Keratinocyte (primary cell): ENCODE measurements at regions not wholly inside any gene's neighbourhood (a gene's known extent, or its start where the extent isn't known, plus 50 kb on each side); places are given as distances from the start of the nearest gene placed in this dataset.

Source experiments
- DNase-seq: peaks from one replicate; pipeline ENCODE4 v3.0.0-alpha.2; 2011; ENCODE audit warnings: low read depth, missing footprints, low spot score
- FAIRE-seq: peaks from 2 replicates; lab custom pipeline; 2011; peaks lifted over from hg19 to GRCh38; lab: Jason Lieb, UNC
- H2AFZ ChIP-seq: 2 replicates; pipeline ENCODE4 v1.6.0; 2012; ENCODE audit warnings: low read length, control low read depth, inconsistent platforms; ENCODE audit not compliant: control insufficient read depth
- H3K27ac ChIP-seq: 2 replicates; pipeline ENCODE4 v1.5.1; 2011; ENCODE audit warnings: low read length; ENCODE audit not compliant: control insufficient read depth, insufficient read depth
- H3K27me3 ChIP-seq: 3 replicates; pipeline ENCODE4 v1.6.0; 2011; ENCODE audit warnings: low read length; ENCODE audit not compliant: control insufficient read depth, insufficient read depth; ENCODE audit errors: extremely low read depth
- H3K36me3 ChIP-seq, 2 experiments: 2 replicates in 1 of 2; 3 replicates in 1 of 2; pipeline ENCODE4 v1.5.1; 2011; ENCODE audit warnings: low read length in 2 of 2, mild to moderate bottlenecking in 1 of 2; ENCODE audit not compliant: control insufficient read depth in 2 of 2, insufficient read depth in 2 of 2; ENCODE audit errors: extremely low read depth in 1 of 2
- H3K4me1 ChIP-seq: 3 replicates; pipeline ENCODE4 v1.5.1; 2011; ENCODE audit warnings: low read length; ENCODE audit not compliant: control insufficient read depth, insufficient read depth; ENCODE audit errors: extremely low read depth
- H3K4me2 ChIP-seq: 3 replicates; pipeline ENCODE4 v1.6.0; 2011; ENCODE audit warnings: low read depth, low read length; ENCODE audit not compliant: control insufficient read depth, insufficient read depth; ENCODE audit errors: extremely low read depth
- H3K4me3 ChIP-seq, 3 experiments: fragments of 200-600 bp in 1 of 3; sonication (generic) in 1 of 3; 2 replicates in 2 of 3; 3 replicates in 1 of 3; pipeline ENCODE4 v1.5.1; 2011 to 2016; ENCODE audit warnings: low read length in 3 of 3, mild to moderate bottlenecking in 3 of 3, control low read depth in 2 of 3, inconsistent platforms in 1 of 3, low read depth in 1 of 3, mixed read lengths in 1 of 3, mixed run types in 1 of 3, moderate library complexity in 1 of 3; ENCODE audit not compliant: control insufficient read depth in 2 of 3, insufficient read depth in 2 of 3; ENCODE audit errors: extremely low read depth in 1 of 3
- H3K79me2 ChIP-seq: 2 replicates; pipeline ENCODE4 v1.6.0; 2012; ENCODE audit warnings: low read length; ENCODE audit not compliant: control insufficient read depth, insufficient read depth
- H3K9ac ChIP-seq: 3 replicates; pipeline ENCODE4 v1.6.0; 2011; ENCODE audit warnings: low read length; ENCODE audit not compliant: control insufficient read depth, insufficient read depth; ENCODE audit errors: extremely low read depth
- H3K9me1 ChIP-seq: 3 replicates; pipeline ENCODE4 v1.6.0; 2011; ENCODE audit warnings: low read length; ENCODE audit not compliant: control insufficient read depth, insufficient read depth; ENCODE audit errors: extremely low read depth
- H3K9me3 ChIP-seq: 2 replicates; pipeline ENCODE4 v1.5.1; 2012; ENCODE audit warnings: low read depth, low read length; ENCODE audit not compliant: control insufficient read depth
- H4K20me1 ChIP-seq: 3 replicates; pipeline ENCODE4 v1.6.0; 2011; ENCODE audit warnings: low read length; ENCODE audit not compliant: control insufficient read depth, insufficient read depth; ENCODE audit errors: extremely low read depth
- EZH2 ChIP-seq: IDR thresholded peaks from one replicate; pipeline ENCODE4 v1.6.1; 2012; ENCODE audit warnings: inconsistent platforms, mild to moderate bottlenecking, low read length, moderate library complexity
- dilution Hi-C: fragments of 300-500 bp; cut with MboI; formaldehyde crosslinking; loops from one replicate; pipeline ENCODE4 v1.7.0; 2020; ENCODE audit warnings: low sequenced_read_pairs; ENCODE audit not compliant: extremely low pct_ligation_motif_present
- TF ChIP-seq, protein P1 (sequence below), 3 experiments: IDR thresholded peaks in 1 of 3; conservative IDR thresholded peaks in 1 of 3; optimal IDR thresholded peaks in 1 of 3; 2 replicates in 2 of 3; 3 replicates in 1 of 3; pipeline versions ENCODE3 to v1.5.1; 2011; ENCODE audit warnings: low read length in 3 of 3, mild to moderate bottlenecking in 3 of 3, moderate library complexity in 2 of 3, control low read depth in 1 of 3, inconsistent platforms in 1 of 3; ENCODE audit not compliant: insufficient read depth in 2 of 3; ENCODE audit errors: extremely low read depth in 1 of 3

DNA sequence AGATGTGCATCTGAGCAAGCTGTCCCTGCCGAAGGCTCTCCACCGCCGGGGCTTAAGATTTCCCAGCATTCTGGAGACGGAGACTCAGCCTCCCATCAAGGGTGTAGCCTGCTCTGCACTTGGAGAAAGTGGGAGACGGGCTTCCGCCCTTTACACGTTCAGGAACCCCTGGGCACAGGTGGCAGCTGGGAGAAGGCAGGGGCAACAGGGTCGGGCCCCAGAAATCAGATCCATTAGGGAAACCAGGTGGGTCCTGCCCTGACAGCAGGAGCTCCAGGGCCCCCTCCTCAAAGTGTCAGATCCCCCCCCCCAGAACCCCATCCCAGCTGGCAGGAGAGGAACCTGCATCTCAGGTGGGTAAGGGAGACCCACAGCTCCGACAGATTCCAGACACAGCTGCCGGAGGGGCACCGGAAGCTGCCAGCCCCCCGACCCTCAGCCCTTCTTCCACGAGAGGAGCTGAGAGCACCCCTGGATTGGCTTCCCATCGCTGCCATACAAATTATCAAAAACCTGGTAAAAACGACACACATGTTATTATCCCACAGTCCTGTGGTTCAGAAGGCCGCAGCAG is 236.6 kb downstream of the NPHP4 start:
- Histone ChIP-seq H2AFZ (no peak overlapping the region), H3K79me2 (no peaks in the 10 kb centered on the region), H3K27ac (no peak overlapping the region), H3K4me1 (no peaks in the 10 kb centered on the region), H3K4me2 (no peak overlapping the region), H3K4me3 (no peak overlapping the region), H3K9me1 (no peaks in the 10 kb centered on the region), H3K36me3 (no peaks in the 10 kb centered on the region), H4K20me1 (no peaks in the 10 kb centered on the region), H3K9me3 (no peaks in the 10 kb centered on the region), H3K27me3 (no peaks in the 10 kb centered on the region), H3K9ac (no peak overlapping the region)
- DNase-seq (no peak), FAIRE-seq (no peak)
- dilution Hi-C loops = no loop called here
- no peak for TF ChIP-seq EZH2
- TF ChIP-seq, protein P1, sequence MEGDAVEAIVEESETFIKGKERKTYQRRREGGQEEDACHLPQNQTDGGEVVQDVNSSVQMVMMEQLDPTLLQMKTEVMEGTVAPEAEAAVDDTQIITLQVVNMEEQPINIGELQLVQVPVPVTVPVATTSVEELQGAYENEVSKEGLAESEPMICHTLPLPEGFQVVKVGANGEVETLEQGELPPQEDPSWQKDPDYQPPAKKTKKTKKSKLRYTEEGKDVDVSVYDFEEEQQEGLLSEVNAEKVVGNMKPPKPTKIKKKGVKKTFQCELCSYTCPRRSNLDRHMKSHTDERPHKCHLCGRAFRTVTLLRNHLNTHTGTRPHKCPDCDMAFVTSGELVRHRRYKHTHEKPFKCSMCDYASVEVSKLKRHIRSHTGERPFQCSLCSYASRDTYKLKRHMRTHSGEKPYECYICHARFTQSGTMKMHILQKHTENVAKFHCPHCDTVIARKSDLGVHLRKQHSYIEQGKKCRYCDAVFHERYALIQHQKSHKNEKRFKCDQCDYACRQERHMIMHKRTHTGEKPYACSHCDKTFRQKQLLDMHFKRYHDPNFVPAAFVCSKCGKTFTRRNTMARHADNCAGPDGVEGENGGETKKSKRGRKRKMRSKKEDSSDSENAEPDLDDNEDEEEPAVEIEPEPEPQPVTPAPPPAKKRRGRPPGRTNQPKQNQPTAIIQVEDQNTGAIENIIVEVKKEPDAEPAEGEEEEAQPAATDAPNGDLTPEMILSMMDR (optimal IDR thresholded peaks at IDR 0.05 in 1 of 3, IDR thresholded peaks at IDR 0.05 in 1 of 3, conservative IDR thresholded peaks at IDR 0.05 in 1 of 3; ENCODE audit: extremely low read depth in 1 of 3, insufficient read depth in 2 of 3, low read length in 3 of 3) = no peak

DNA sequence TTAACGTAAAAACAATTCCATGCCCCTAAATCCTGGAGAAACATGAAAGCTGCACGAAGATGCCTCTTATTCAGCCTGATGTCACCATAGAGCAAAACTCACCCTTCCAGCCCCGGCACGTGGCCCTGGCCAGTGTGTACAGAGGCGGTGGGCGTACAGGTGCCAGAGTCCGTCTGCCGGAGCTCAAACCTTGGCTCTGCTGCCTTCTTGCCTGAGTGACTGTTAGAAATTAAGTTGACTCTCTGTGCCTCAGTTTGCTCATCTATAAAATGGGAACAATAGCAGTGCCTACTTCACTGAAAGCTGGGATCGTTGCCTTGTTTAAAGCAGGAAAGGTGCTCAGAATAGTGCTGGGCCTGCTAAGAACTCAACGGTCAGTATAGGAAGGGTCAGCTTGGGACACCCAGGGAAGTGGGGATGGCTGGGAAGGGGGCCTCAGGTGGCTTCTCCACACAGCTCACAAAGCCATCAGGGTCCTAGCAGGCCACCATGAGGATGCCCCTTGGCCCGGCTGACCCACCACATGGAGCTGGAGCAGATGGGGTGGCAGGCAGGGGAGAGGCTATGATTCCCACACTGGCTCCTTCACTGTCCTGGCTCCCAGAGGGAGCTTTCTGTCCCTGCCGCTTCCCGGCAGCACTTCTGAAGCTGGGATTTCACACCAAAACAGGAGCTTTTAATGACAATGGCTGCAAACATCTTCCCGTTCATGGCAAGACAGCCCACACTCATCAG is 237.2 kb downstream of the NPHP4 start:
- Histone ChIP-seq H2AFZ (no peak overlapping the region), H3K79me2 (no peaks in the 10 kb centered on the region), H3K36me3 (no peaks in the 10 kb centered on the region), H3K4me3 (no peak overlapping the region), H3K9ac (no peak overlapping the region), H3K27me3 (no peaks in the 10 kb centered on the region), H3K9me1 (no peaks in the 10 kb centered on the region), H4K20me1 (no peaks in the 10 kb centered on the region), H3K4me1 (no peaks in the 10 kb centered on the region), H3K9me3 (no peaks in the 10 kb centered on the region), H3K27ac (no peak overlapping the region), H3K4me2 (no peak overlapping the region)
- dilution Hi-C loops = no loop called here
- FAIRE-seq = no peak
- DNase-seq = no peak
- TF ChIP-seq, protein P1 (optimal IDR thresholded peaks at IDR 0.05 in 1 of 3, IDR thresholded peaks at IDR 0.05 in 1 of 3, conservative IDR thresholded peaks at IDR 0.05 in 1 of 3; ENCODE audit: extremely low read depth in 1 of 3, insufficient read depth in 2 of 3, low read length in 3 of 3) = no peak
- no peak for TF ChIP-seq EZH2
